Suprapubic skin (tissue), 4 donors: ENCODE measurements at regions not wholly inside any gene's neighbourhood (a gene's known extent, or its start where the extent isn't known, plus 50 kb on each side); places are given as distances from the start of the nearest gene placed in this dataset.

ENCODE experiments used
- CTCF ChIP-seq, 2 donors: fragments of 200-600 bp in 1 of 2; fragments of 450-650 bp in 1 of 2; sonication (generic) in 1 of 2; IDR thresholded peaks; one replicate each; pipeline ENCODE4 v1.5.1; 2016 to 2019; ENCODE audit warnings: antibody characterized with exemption in 2 of 2, mild to moderate bottlenecking in 1 of 2, moderate library complexity in 1 of 2
- EP300 ChIP-seq: sonication (generic); formaldehyde crosslinking; IDR thresholded peaks from one replicate; pipeline ENCODE4 v1.6.1; 2017; ENCODE audit warnings: antibody characterized with exemption
- POLR2AphosphoS5 ChIP-seq, 3 donors: sonication (generic); formaldehyde crosslinking; IDR thresholded peaks; one replicate each; pipeline ENCODE4 v1.6.1; 2017; ENCODE audit warnings: antibody characterized with exemption in 3 of 3

- TF ChIP-seq EP300 (no peak), POLR2AphosphoS5 (IDR thresholded peaks at IDR 0.05) (no peak), CTCF (IDR thresholded peaks at IDR 0.05) (no peak)
Observed at GRCh38 chr5:120240706-120241105, 223.4 kb upstream of the PRR16 start.
